ENCODE measurements at regions not wholly inside any gene's neighbourhood (a gene's known extent, or its start where the extent isn't known, plus 50 kb on each side); places are given as distances from the start of the nearest gene placed in this dataset.

GRCh38 chr3:164231718-164232117, 846.6 kb downstream of the SI start:
- H3K9me3 ChIP-seq (ENCODE audit: control insufficient read depth, low read length): no peaks in the 10 kb centered on the region
- DNase-seq: no peak
- no peak overlapping the region for H3K4me3 ChIP-seq (ENCODE audit: low read length)
- no peaks in the 10 kb centered on the region for H3K27me3 ChIP-seq (ENCODE audit: control insufficient read depth, insufficient read depth, low read length, poor library complexity, severe bottlenecking)
- H3K4me1 ChIP-seq (ENCODE audit: control insufficient read depth, insufficient read depth, low read length): no peaks in the 10 kb centered on the region
- peaks cover 50% of the 10 kb centered on the region for H3K36me3 ChIP-seq (ENCODE audit: control insufficient read depth, insufficient read depth, low read length)
- H3K27me3 Mint-ChIP-seq (ENCODE audit: insufficient read depth): no peaks in the 10 kb centered on the region
- WGBS, 2 experiments (ENCODE audit: insufficient coverage in 1 of 2, insufficient read length in 1 of 2): 89 to 97% methylated on average over 1 of the region's 1 CpG
- no peaks in the 10 kb centered on the region for H3K4me1 Mint-ChIP-seq
- no peak overlapping the region for H3K27ac ChIP-seq (ENCODE audit: low read depth, low read length)
- no peaks in the 10 kb centered on the region for H3K9me3 Mint-ChIP-seq
- H3K9ac ChIP-seq (ENCODE audit: extremely low read depth, low read length, poor library complexity, severe bottlenecking): no peak overlapping the region
- TF ChIP-seq CTCF (conservative IDR thresholded peaks at IDR 0.05): no peak
- no peak overlapping the region for H3K4me3 Mint-ChIP-seq
- H3K36me3 Mint-ChIP-seq (ENCODE audit: low read depth): peaks cover 3% of the 10 kb centered on the region
- H3K27ac Mint-ChIP-seq: no peak overlapping the region

GRCh38 chr3:164230385-164231094, 847.8 kb downstream of the SI start:
- H3K36me3 ChIP-seq (ENCODE audit: control insufficient read depth, insufficient read depth, low read length): peaks cover 53% of the 10 kb centered on the region
- no peak overlapping the region for H3K4me3 ChIP-seq (ENCODE audit: low read length)
- no peak overlapping the region for H3K27ac ChIP-seq (ENCODE audit: low read depth, low read length)
- no peak for DNase-seq
- no peaks in the 10 kb centered on the region for H3K4me1 ChIP-seq (ENCODE audit: control insufficient read depth, insufficient read depth, low read length)
- Mint-ChIP-seq H3K36me3 (ENCODE audit: low read depth) (peaks cover 3% of the 10 kb centered on the region), H3K9me3 (no peaks in the 10 kb centered on the region), H3K27me3 (ENCODE audit: insufficient read depth) (no peaks in the 10 kb centered on the region), H3K4me1 (no peaks in the 10 kb centered on the region), H3K4me3 (no peak overlapping the region), H3K27ac (peak overlapping the region; percentile 60)
- 94 to 95% methylated on average over 2 to 3 of the region's 3 CpGs for WGBS, 2 experiments (ENCODE audit: insufficient coverage in 1 of 2, insufficient read length in 1 of 2)
- TF ChIP-seq CTCF (conservative IDR thresholded peaks at IDR 0.05): no peak
- H3K9me3 ChIP-seq (ENCODE audit: control insufficient read depth, low read length): no peaks in the 10 kb centered on the region
- no peak overlapping the region for H3K9ac ChIP-seq (ENCODE audit: extremely low read depth, low read length, poor library complexity, severe bottlenecking)
- H3K27me3 ChIP-seq (ENCODE audit: control insufficient read depth, insufficient read depth, low read length, poor library complexity, severe bottlenecking): no peaks in the 10 kb centered on the region

- TF ChIP-seq CTCF (conservative IDR thresholded peaks at IDR 0.05): no peak
- no peak overlapping the region for H3K4me3 ChIP-seq (ENCODE audit: low read length)
- peaks cover 92% of the 10 kb centered on the region for H3K36me3 ChIP-seq (ENCODE audit: control insufficient read depth, insufficient read depth, low read length)
- no peak for DNase-seq
- Mint-ChIP-seq H3K4me1 (peaks cover 3% of the 10 kb centered on the region), H3K36me3 (ENCODE audit: low read depth) (peaks cover 14% of the 10 kb centered on the region), H3K4me3 (no peak overlapping the region), H3K27me3 (ENCODE audit: insufficient read depth) (no peaks in the 10 kb centered on the region), H3K9me3 (peaks cover 15% of the 10 kb centered on the region), H3K27ac (no peak overlapping the region)
- peaks cover 2% of the 10 kb centered on the region for H3K9me3 ChIP-seq (ENCODE audit: control insufficient read depth, low read length)
- no peaks in the 10 kb centered on the region for H3K27me3 ChIP-seq (ENCODE audit: control insufficient read depth, insufficient read depth, low read length, poor library complexity, severe bottlenecking)
- 0% methylated on average over 1 of the region's 1 CpG; no CpG with 5 or more reads in 1 of the 2 experiments for WGBS, 2 experiments (ENCODE audit: insufficient coverage in 1 of 2, insufficient read length in 1 of 2)
- no peak overlapping the region for H3K27ac ChIP-seq (ENCODE audit: low read depth, low read length)
- no peak overlapping the region for H3K9ac ChIP-seq (ENCODE audit: extremely low read depth, low read length, poor library complexity, severe bottlenecking)
- H3K4me1 ChIP-seq (ENCODE audit: control insufficient read depth, insufficient read depth, low read length): no peaks in the 10 kb centered on the region
Measured at GRCh38 chr3:164224126-164224525, 854.2 kb downstream of the SI start.
